Calu3 (cell line): ENCODE measurements at regions not wholly inside any gene's neighbourhood (a gene's known extent, or its start where the extent isn't known, plus 50 kb on each side); places are given as distances from the start of the nearest gene placed in this dataset.

Experiments
- BruUV-seq: library from RNA; stranded (reverse); fragments of 400-500 nt; replicated peaks from 2 replicates; lab custom pipeline; 2021; lab: Mats Ljungman, UMichigan
- CTCF ChIA-PET: fragments of 300-600 bp; sonication (Branson Sonifier 250); formaldehyde crosslinking; loops from one replicate; lab custom pipeline; 2022; ENCODE audit warnings: antibody characterized with exemption; lab: Charles Lee
- DNase-seq: peaks from one replicate; pipeline ENCODE4 v3.0.0; 2022
- H3K27ac Mint-ChIP-seq: one replicate; pipeline ENCODE4 v1.8.0; 2022; ENCODE audit warnings: mixed read lengths; ENCODE audit not compliant: unreplicated experiment
- H3K27me3 Mint-ChIP-seq: one replicate; pipeline ENCODE4 v1.8.0; 2022; ENCODE audit warnings: mixed read lengths; ENCODE audit not compliant: unreplicated experiment
- H3K36me3 Mint-ChIP-seq: one replicate; pipeline ENCODE4 v1.8.0; 2022; ENCODE audit warnings: mild to moderate bottlenecking, moderate library complexity, mixed read lengths; ENCODE audit not compliant: insufficient read depth, unreplicated experiment
- H3K4me1 Mint-ChIP-seq: one replicate; pipeline ENCODE4 v1.8.0; 2022; ENCODE audit warnings: mild to moderate bottlenecking, low read depth, mixed read lengths; ENCODE audit not compliant: unreplicated experiment
- H3K4me3 Mint-ChIP-seq: one replicate; pipeline ENCODE4 v1.8.0; 2022; ENCODE audit warnings: mild to moderate bottlenecking, low read depth, moderate library complexity, mixed read lengths; ENCODE audit not compliant: unreplicated experiment
- H3K9me3 Mint-ChIP-seq: one replicate; pipeline ENCODE4 v1.8.0; 2022; ENCODE audit warnings: low read depth, mixed read lengths; ENCODE audit not compliant: unreplicated experiment
- CTCF ChIP-seq: fragments of 200-600 bp; IDR thresholded peaks from one replicate; pipeline ENCODE4 v1.8.0; 2022; ENCODE audit warnings: antibody characterized with exemption; ENCODE audit not compliant: unreplicated experiment
- intact Hi-C: fragments of 100-400 bp; cut with micrococcal nuclease; formaldehyde crosslinking; loops from one replicate; pipeline ENCODE4 v1.10.0; 2022; ENCODE audit not compliant: unreplicated experiment

GRCh38 chr13:22262001-22262885 is 591.4 kb downstream of the FGF9 start:
- Mint-ChIP-seq H3K9me3 (peaks cover 7% of the 10 kb centered on the region), H3K4me3 (no peak overlapping the region), H3K36me3 (no peaks in the 10 kb centered on the region), H3K27ac (no peak overlapping the region), H3K27me3 (no peaks in the 10 kb centered on the region), H3K4me1 (no peaks in the 10 kb centered on the region)
- DNase-seq = no peak
- no TSS peak for BruUV-seq
- no peak for TF ChIP-seq CTCF
- CTCF ChIA-PET = no interaction called here
- intact Hi-C loops = no loop called here

DNA sequence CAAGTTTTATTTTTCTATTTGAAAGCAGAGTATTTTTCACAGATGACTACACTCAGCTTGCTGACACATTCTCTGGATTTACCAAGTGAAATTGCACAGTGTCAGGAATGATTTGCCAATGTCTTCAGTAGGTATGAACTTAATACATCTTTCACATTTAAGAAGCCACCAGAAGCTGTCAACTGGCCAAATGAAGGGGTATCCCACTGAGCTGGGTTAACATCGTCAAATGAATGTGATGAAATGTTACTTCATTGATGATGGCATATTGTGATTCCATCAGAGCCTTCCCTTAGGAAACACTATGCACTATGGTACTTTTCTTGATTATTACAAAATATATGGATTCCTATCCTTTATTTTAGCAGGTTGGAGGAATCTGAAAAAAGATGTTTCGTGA is 592.3 kb downstream of the FGF9 start:
- CTCF ChIA-PET = no interaction called here
- Mint-ChIP-seq H3K36me3 (no peaks in the 10 kb centered on the region), H3K9me3 (peaks cover 7% of the 10 kb centered on the region), H3K4me1 (no peaks in the 10 kb centered on the region), H3K27me3 (no peaks in the 10 kb centered on the region), H3K4me3 (no peak overlapping the region), H3K27ac (no peak overlapping the region)
- intact Hi-C loops = no loop called here
- no TSS peak for BruUV-seq
- no peak for DNase-seq
- TF ChIP-seq CTCF = no peak

GRCh38 chr13:22265563-22265962 is 594.7 kb downstream of the FGF9 start:
- no peak for DNase-seq
- Mint-ChIP-seq H3K27me3 (no peaks in the 10 kb centered on the region), H3K4me1 (no peaks in the 10 kb centered on the region), H3K9me3 (peaks cover 3% of the 10 kb centered on the region), H3K4me3 (no peak overlapping the region), H3K36me3 (no peaks in the 10 kb centered on the region), H3K27ac (no peak overlapping the region)
- intact Hi-C loops = no loop called here
- no TSS peak for BruUV-seq
- CTCF ChIA-PET = no interaction called here
- TF ChIP-seq CTCF = no peak

DNA sequence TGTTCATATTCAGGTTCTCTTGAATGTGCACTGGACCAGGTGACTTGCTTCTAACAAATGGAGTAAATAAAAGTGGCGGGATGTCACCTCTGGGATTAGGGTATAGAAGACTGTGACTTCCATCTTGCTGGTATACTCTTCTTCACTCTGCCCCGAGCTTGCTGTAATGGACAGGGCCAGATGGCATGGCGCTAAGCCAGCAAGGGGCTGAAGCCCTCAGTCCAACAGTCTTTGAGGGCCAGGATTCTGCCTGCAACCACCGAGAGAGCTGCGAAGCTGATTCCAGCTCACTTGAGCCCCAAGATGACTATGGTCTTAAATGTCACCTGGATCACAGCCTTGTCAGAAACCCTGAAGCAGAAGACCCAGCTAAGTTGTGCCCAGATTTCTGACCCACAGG is 600.0 kb downstream of the FGF9 start:
- H3K9me3 Mint-ChIP-seq = peaks cover 5% of the 10 kb centered on the region
- CTCF ChIA-PET = no interaction called here
- BruUV-seq = no TSS peak

More for the DNA sequence above, 600.0 kb downstream of the FGF9 start:
- intact Hi-C loops = no loop called here
- Mint-ChIP-seq H3K4me3 (no peak overlapping the region), H3K36me3 (no peaks in the 10 kb centered on the region), H3K4me1 (no peaks in the 10 kb centered on the region), H3K27me3 (no peaks in the 10 kb centered on the region), H3K27ac (no peak overlapping the region)
- DNase-seq = no peak
- TF ChIP-seq CTCF = no peak
